ENCODE measurements at regions not wholly inside any gene's neighbourhood (a gene's known extent, or its start where the extent isn't known, plus 50 kb on each side); places are given as distances from the start of the nearest gene placed in this dataset.
"Not testable (repeated sequence)": the region's sequence is repeated elsewhere in the genome, so short reads cannot be mapped to it uniquely, and the experiment has no call there.

GRCh38 chr12:114823724-114824123 is 139.7 kb upstream of the TBX3 start:
- DNase-seq = no peak

- DNase-seq = no peak
These were observed 137.6 kb upstream of the TBX3 start for GRCh38 chr12:114821570-114821969.

GRCh38 chr12:114820796-114821195 is 136.8 kb upstream of the TBX3 start:
- DNase-seq = no peak

GRCh38 chr12:114817571-114818425 is 133.8 kb upstream of the TBX3 start:
- DNase-seq = no peak

- no peak for DNase-seq
These were observed 131.2 kb upstream of the TBX3 start for GRCh38 chr12:114815026-114815795.

- no peak for DNase-seq
These were observed 129.1 kb upstream of the TBX3 start for GRCh38 chr12:114812858-114813761.

- no peak for DNase-seq
These were observed 128.4 kb upstream of the TBX3 start for GRCh38 chr12:114812384-114812783.

- DNase-seq = no peak
These were observed 125.1 kb upstream of the TBX3 start for GRCh38 chr12:114809097-114809496.

- DNase-seq = not testable (repeated sequence)
These were observed 117.4 kb upstream of the TBX3 start for GRCh38 chr12:114801381-114801780.

GRCh38 chr12:114800566-114800965 is 116.6 kb upstream of the TBX3 start:
- not testable (repeated sequence) for DNase-seq

GRCh38 chr12:114799574-114800487 is 115.9 kb upstream of the TBX3 start:
- DNase-seq = no peak

- DNase-seq = no peak
These were observed 110.1 kb upstream of the TBX3 start for GRCh38 chr12:114794049-114794558.

- no peak for DNase-seq
These were observed 106.3 kb upstream of the TBX3 start for GRCh38 chr12:114790276-114790675.

- DNase-seq = no peak
These were observed 105.8 kb upstream of the TBX3 start for GRCh38 chr12:114789821-114790220.

- DNase-seq = no peak
These were observed 105.3 kb upstream of the TBX3 start for GRCh38 chr12:114789276-114789675.

GRCh38 chr12:114784526-114784925 is 100.6 kb upstream of the TBX3 start:
- no peak for DNase-seq

- DNase-seq = no peak
These were observed 99.2 kb upstream of the TBX3 start for GRCh38 chr12:114783089-114783618.

GRCh38 chr12:114780746-114781399 is 96.9 kb upstream of the TBX3 start:
- DNase-seq = no peak

GRCh38 chr12:114779647-114780046 is 95.7 kb upstream of the TBX3 start:
- no peak for DNase-seq

GRCh38 chr12:114779186-114779585 is 95.2 kb upstream of the TBX3 start:
- no peak for DNase-seq

All from CD4-positive, alpha-beta T cell treated with Interleukin-15 for 1 hour (primary cell).